ENCODE measurements at regions not wholly inside any gene's neighbourhood (a gene's known extent, or its start where the extent isn't known, plus 50 kb on each side); places are given as distances from the start of the nearest gene placed in this dataset.
"Not testable (repeated sequence)": the region's sequence is repeated elsewhere in the genome, so short reads cannot be mapped to it uniquely, and the experiment has no call there.

DNA sequence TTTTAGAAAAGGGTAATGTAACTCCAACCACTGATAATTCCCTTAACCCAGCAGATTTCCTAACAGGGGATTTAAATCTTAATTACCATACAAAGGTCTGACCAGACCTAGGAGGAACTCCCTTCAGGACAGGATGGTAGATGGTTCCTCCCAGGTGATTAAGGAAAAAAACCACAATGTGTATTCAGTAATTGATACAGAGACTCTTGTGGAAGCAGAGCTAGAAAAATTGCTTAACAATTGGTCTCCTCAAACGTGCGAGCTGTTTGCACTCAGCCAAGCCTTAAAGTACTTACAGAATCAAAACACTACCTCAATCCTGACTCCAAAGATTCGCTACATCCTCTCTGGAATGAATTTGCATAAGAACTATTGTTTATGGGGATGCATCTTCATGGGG lies 2027.1 kb downstream of the OLFM4 start:
- H2BK12ac ChIP-seq (ENCODE audit: low read length); H3K36me3 ChIP-seq (ENCODE audit: control insufficient read depth in 1 of 2, insufficient read depth in 2 of 2, low read length in 2 of 2); H3K4me1 ChIP-seq (ENCODE audit: control insufficient read depth in 1 of 2, insufficient read depth in 2 of 2, low read length in 2 of 2); H3K14ac ChIP-seq (ENCODE audit: low read length); H3K4ac ChIP-seq (ENCODE audit: low read depth, low read length); H3K9ac ChIP-seq (ENCODE audit: low read length); H3K27me3 ChIP-seq (ENCODE audit: insufficient read depth, low read length); H4K12ac ChIP-seq (ENCODE audit: low read depth, low read length); H4K8ac ChIP-seq (ENCODE audit: low read depth, low read length); H2AK5ac ChIP-seq (ENCODE audit: low read length); H2AFZ ChIP-seq (ENCODE audit: insufficient read depth, low read length, poor library complexity); H3K23ac ChIP-seq (ENCODE audit: low read length); DNase-seq; H3K4me3 ChIP-seq (ENCODE audit: low read depth, low read length); H2BK5ac ChIP-seq (ENCODE audit: low read depth, low read length, poor library complexity); H3K18ac ChIP-seq (ENCODE audit: low read length); H4K91ac ChIP-seq (ENCODE audit: low read depth, low read length); H3K4me2 ChIP-seq (ENCODE audit: low read length); H2BK120ac ChIP-seq (ENCODE audit: insufficient read depth, low read length, poor library complexity); H3K9me3 ChIP-seq (ENCODE audit: insufficient read depth, low read depth, low read length); H3K79me2 ChIP-seq (ENCODE audit: control insufficient read depth, insufficient read depth, low read length, poor library complexity); H3K27ac ChIP-seq (ENCODE audit: low read depth, low read length); H3K79me1 ChIP-seq (ENCODE audit: low read length): not testable (repeated sequence)
- no CpG with 5 or more reads among the region's 3 CpGs for WGBS (ENCODE audit: extremely low coverage, insufficient coverage, insufficient read length)

DNA sequence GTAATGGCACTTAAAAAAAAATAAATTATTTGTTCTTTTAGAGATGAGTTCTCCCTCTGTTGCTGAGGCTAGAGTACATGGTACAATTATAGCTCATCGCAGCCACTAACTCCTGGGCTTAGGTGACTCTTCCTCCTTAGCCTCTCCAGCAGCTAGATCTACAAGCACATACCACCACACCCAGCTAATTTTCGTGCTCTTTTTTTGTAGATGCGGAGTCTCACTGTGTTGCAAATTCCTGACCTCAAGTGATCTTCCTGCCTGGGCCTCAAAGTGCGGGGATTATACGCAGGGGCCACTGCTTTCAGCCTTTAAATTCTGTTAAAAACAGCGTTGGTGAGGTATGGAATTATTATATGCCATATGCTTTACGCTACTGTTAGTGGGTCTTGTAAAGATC lies 2034.0 kb downstream of the OLFM4 start:
- no peaks in the 10 kb centered on the region for H3K36me3 ChIP-seq (ENCODE audit: control insufficient read depth in 1 of 2, insufficient read depth in 2 of 2, low read length in 2 of 2)
- no peak overlapping the region for H2AFZ ChIP-seq (ENCODE audit: insufficient read depth, low read length, poor library complexity)
- H3K27me3 ChIP-seq (ENCODE audit: insufficient read depth, low read length) = no peaks in the 10 kb centered on the region
- no peak overlapping the region for H3K14ac ChIP-seq (ENCODE audit: low read length)
- no peak overlapping the region for H3K4me2 ChIP-seq (ENCODE audit: low read length)
- no peak overlapping the region for H2AK5ac ChIP-seq (ENCODE audit: low read length)
- H4K12ac ChIP-seq (ENCODE audit: low read depth, low read length) = no peak overlapping the region
- no peaks in the 10 kb centered on the region for H3K79me2 ChIP-seq (ENCODE audit: control insufficient read depth, insufficient read depth, low read length, poor library complexity)
- no peak overlapping the region for H3K23ac ChIP-seq (ENCODE audit: low read length)
- no peak overlapping the region for H4K8ac ChIP-seq (ENCODE audit: low read depth, low read length)
- no peak overlapping the region for H2BK120ac ChIP-seq (ENCODE audit: insufficient read depth, low read length, poor library complexity)
- H3K9me3 ChIP-seq (ENCODE audit: insufficient read depth, low read depth, low read length) = no peaks in the 10 kb centered on the region
- H4K91ac ChIP-seq (ENCODE audit: low read depth, low read length) = no peak overlapping the region
- H2BK12ac ChIP-seq (ENCODE audit: low read length) = no peak overlapping the region
- no peak overlapping the region for H2BK5ac ChIP-seq (ENCODE audit: low read depth, low read length, poor library complexity)
- H3K4ac ChIP-seq (ENCODE audit: low read depth, low read length) = no peak overlapping the region
- no peaks in the 10 kb centered on the region for H3K79me1 ChIP-seq (ENCODE audit: low read length)
- no peaks in the 10 kb centered on the region for H3K4me1 ChIP-seq (ENCODE audit: control insufficient read depth in 1 of 2, insufficient read depth in 2 of 2, low read length in 2 of 2)
- no peak for DNase-seq
- no peak overlapping the region for H3K4me3 ChIP-seq (ENCODE audit: low read depth, low read length)
- H3K27ac ChIP-seq (ENCODE audit: low read depth, low read length) = no peak overlapping the region
- no peak overlapping the region for H3K18ac ChIP-seq (ENCODE audit: low read length)
- WGBS (ENCODE audit: extremely low coverage, insufficient coverage, insufficient read length) = no CpG with 5 or more reads among the region's 7 CpGs
- no peak overlapping the region for H3K9ac ChIP-seq (ENCODE audit: low read length)

DNA sequence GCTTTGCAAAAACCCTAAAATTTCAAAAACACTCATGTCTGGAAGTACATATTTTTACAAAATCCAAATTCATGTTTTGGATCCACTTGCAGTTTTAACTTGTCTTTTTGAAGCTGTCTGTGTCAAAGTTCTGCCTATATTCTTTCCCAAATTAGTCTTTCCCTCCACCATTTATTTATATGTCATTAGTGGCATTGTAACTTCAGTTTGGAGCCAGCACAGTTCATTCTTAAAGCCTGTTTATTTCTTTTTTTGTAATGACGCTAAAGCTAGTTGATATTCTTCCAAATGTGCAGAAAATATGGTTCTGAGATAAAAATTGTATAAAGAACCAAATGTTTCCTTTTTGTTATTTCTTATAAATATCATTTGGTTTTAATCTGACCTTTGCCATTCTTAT lies 2039.3 kb downstream of the OLFM4 start:
- Histone ChIP-seq H2BK120ac (ENCODE audit: insufficient read depth, low read length, poor library complexity) (no peak overlapping the region), H4K12ac (ENCODE audit: low read depth, low read length) (no peak overlapping the region), H3K4me1 (ENCODE audit: control insufficient read depth in 1 of 2, insufficient read depth in 2 of 2, low read length in 2 of 2) (no peaks in the 10 kb centered on the region), H3K36me3 (ENCODE audit: control insufficient read depth in 1 of 2, insufficient read depth in 2 of 2, low read length in 2 of 2) (no peaks in the 10 kb centered on the region), H4K8ac (ENCODE audit: low read depth, low read length) (no peak overlapping the region), H3K14ac (ENCODE audit: low read length) (no peak overlapping the region), H2BK5ac (ENCODE audit: low read depth, low read length, poor library complexity) (no peak overlapping the region), H4K91ac (ENCODE audit: low read depth, low read length) (no peak overlapping the region), H3K79me1 (ENCODE audit: low read length) (no peaks in the 10 kb centered on the region), H2AFZ (ENCODE audit: insufficient read depth, low read length, poor library complexity) (no peak overlapping the region), H3K18ac (ENCODE audit: low read length) (no peak overlapping the region), H3K27me3 (ENCODE audit: insufficient read depth, low read length) (no peaks in the 10 kb centered on the region), H3K23ac (ENCODE audit: low read length) (no peak overlapping the region), H3K9ac (ENCODE audit: low read length) (no peak overlapping the region), H3K4ac (ENCODE audit: low read depth, low read length) (no peak overlapping the region), H2BK12ac (ENCODE audit: low read length) (no peak overlapping the region), H3K27ac (ENCODE audit: low read depth, low read length) (no peak overlapping the region), H3K4me3 (ENCODE audit: low read depth, low read length) (no peak overlapping the region), H3K9me3 (ENCODE audit: insufficient read depth, low read depth, low read length) (no peaks in the 10 kb centered on the region), H3K79me2 (ENCODE audit: control insufficient read depth, insufficient read depth, low read length, poor library complexity) (no peaks in the 10 kb centered on the region), H3K4me2 (ENCODE audit: low read length) (no peak overlapping the region), H2AK5ac (ENCODE audit: low read length) (no peak overlapping the region)
- no peak for DNase-seq
- no CpG with 5 or more reads among the region's 1 CpG for WGBS (ENCODE audit: extremely low coverage, insufficient coverage, insufficient read length)

DNA sequence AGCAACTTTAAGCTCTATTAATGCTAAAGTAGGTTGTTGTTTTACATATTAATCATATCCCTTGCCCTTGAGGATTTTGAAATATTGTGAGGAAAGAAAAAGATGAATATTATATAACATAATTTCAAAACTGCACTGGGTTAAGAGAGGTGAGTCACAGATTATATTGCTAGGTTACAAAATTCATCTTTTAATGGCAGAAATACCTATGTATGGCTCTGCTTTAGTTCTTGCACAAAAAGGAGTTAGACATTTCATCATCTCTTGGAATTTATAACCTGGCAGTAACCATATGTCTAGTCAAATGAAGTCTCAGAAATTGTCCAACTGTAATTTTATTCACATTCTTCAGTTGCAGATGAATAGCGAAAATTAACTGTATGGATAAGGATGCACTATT lies 2041.1 kb downstream of the OLFM4 start:
- H3K9ac ChIP-seq (ENCODE audit: low read length) = no peak overlapping the region
- no peak overlapping the region for H4K91ac ChIP-seq (ENCODE audit: low read depth, low read length)
- no peak overlapping the region for H2AK5ac ChIP-seq (ENCODE audit: low read length)
- no peak for DNase-seq
- H3K4me3 ChIP-seq (ENCODE audit: low read depth, low read length) = no peak overlapping the region
- H3K23ac ChIP-seq (ENCODE audit: low read length) = no peak overlapping the region
- H2BK120ac ChIP-seq (ENCODE audit: insufficient read depth, low read length, poor library complexity) = no peak overlapping the region
- peaks cover 2% of the 10 kb centered on the region for H3K9me3 ChIP-seq (ENCODE audit: insufficient read depth, low read depth, low read length)
- no peaks in the 10 kb centered on the region for H3K79me2 ChIP-seq (ENCODE audit: control insufficient read depth, insufficient read depth, low read length, poor library complexity)
- H3K4me2 ChIP-seq (ENCODE audit: low read length) = no peak overlapping the region
- no peak overlapping the region for H3K4ac ChIP-seq (ENCODE audit: low read depth, low read length)
- no peaks in the 10 kb centered on the region for H3K4me1 ChIP-seq (ENCODE audit: control insufficient read depth in 1 of 2, insufficient read depth in 2 of 2, low read length in 2 of 2)
- no peak overlapping the region for H3K14ac ChIP-seq (ENCODE audit: low read length)
- H4K8ac ChIP-seq (ENCODE audit: low read depth, low read length) = no peak overlapping the region
- no peak overlapping the region for H4K12ac ChIP-seq (ENCODE audit: low read depth, low read length)
- H3K79me1 ChIP-seq (ENCODE audit: low read length) = no peaks in the 10 kb centered on the region
- H3K27ac ChIP-seq (ENCODE audit: low read depth, low read length) = no peak overlapping the region
- H3K36me3 ChIP-seq (ENCODE audit: control insufficient read depth in 1 of 2, insufficient read depth in 2 of 2, low read length in 2 of 2) = no peaks in the 10 kb centered on the region
- H2AFZ ChIP-seq (ENCODE audit: insufficient read depth, low read length, poor library complexity) = no peak overlapping the region
- no peak overlapping the region for H2BK12ac ChIP-seq (ENCODE audit: low read length)
- WGBS (ENCODE audit: extremely low coverage, insufficient coverage, insufficient read length) = no CpG with 5 or more reads among the region's 1 CpG
- H3K27me3 ChIP-seq (ENCODE audit: insufficient read depth, low read length) = no peaks in the 10 kb centered on the region
- no peak overlapping the region for H2BK5ac ChIP-seq (ENCODE audit: low read depth, low read length, poor library complexity)
- H3K18ac ChIP-seq (ENCODE audit: low read length) = no peak overlapping the region
